GM12891 (cell line): ENCODE measurements at regions not wholly inside any gene's neighbourhood (a gene's known extent, or its start where the extent isn't known, plus 50 kb on each side); places are given as distances from the start of the nearest gene placed in this dataset.

Source experiments
- POLR2A ChIP-seq: IDR thresholded peaks from 2 replicates; pipeline ENCODE4 v1.6.1; 2011; ENCODE audit warnings: low read depth, low read length, control low read depth
- SPI1 ChIP-seq: IDR thresholded peaks from 2 replicates; pipeline ENCODE4 v1.6.1; 2011; ENCODE audit warnings: low read depth, low read length, control low read depth

GRCh38 chr15:98330258-98330657 is 318.1 kb upstream of the IGF1R start:
- TF ChIP-seq SPI1, result no peak
- TF ChIP-seq POLR2A, result no peak
